ENCODE measurements at regions not wholly inside any gene's neighbourhood (a gene's known extent, or its start where the extent isn't known, plus 50 kb on each side); places are given as distances from the start of the nearest gene placed in this dataset.

DNA sequence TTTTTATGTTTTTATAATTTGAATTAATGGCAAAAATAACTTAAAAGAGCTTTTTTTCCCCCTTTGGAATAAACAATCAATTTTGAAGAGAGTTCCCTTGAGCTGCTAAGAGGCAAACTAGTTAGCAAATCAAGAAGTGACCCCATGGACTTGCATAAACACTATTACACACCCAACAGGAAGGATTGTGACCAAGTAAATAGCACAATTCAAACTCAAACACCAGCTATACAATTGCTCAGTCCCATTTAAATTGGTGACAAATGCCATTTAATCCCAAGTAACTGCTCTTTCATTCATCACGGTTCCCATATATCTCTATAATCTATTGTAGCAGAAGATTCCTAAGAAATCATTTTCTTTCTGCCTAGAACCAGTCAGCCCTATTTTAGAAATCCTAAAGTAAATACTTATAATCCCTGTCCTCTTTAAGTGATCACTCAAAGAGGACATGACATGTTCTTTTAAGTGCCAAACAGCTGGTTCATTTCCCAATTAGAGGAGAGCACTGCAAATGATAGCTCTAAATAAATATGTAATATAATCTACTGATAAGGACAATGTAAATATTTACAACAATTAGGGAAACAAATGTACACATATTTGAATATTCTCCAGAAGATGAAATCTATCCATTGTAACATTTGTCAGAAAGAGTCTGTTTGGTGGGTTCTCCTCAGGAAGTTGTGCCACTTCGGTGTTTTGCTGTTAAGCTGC, 137.8 kb upstream of the ADAMTS9 start:
- H3K27me3 ChIP-seq (ENCODE audit: control insufficient read depth, insufficient read depth, low read length) = no peaks in the 10 kb centered on the region; the same call in 1 of the 2 replicates
- H3K36me3 ChIP-seq (replicated peaks; ENCODE audit: control insufficient read depth, insufficient read depth, low read length) = no peaks in the 10 kb centered on the region
- DNase-seq = no peak
- no peak overlapping the region for H3K4me3 ChIP-seq (ENCODE audit: insufficient read depth, low read depth, low read length)

DNA sequence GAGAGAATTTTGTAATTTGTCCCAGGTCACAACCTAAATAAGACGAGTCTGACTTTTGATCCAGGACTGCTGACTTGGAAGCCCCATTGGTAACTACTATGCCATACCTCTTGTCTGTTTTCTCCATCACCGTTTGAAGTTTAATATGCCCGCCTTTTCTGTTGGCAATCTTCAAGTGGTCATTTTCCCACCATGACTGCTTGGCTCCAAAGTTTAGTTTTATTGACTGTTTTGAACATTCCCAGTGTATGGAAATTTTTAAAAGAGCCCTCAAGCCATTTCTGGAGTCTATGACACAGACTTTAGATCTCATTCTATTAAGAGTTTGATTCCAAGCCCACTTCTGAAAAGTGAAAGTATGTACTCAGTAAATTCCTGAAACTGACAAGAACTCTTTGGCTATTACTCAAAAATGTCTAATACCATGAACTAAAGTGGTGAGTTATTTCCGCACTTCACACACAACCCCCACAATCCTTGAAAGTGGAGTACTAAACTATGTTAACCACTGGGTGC, 136.7 kb upstream of the ADAMTS9 start:
- no peaks in the 10 kb centered on the region; the same call in 1 of the 2 replicates for H3K27me3 ChIP-seq (ENCODE audit: control insufficient read depth, insufficient read depth, low read length)
- no peak for DNase-seq
- no peak overlapping the region for H3K4me3 ChIP-seq (ENCODE audit: insufficient read depth, low read depth, low read length)
- H3K36me3 ChIP-seq (replicated peaks; ENCODE audit: control insufficient read depth, insufficient read depth, low read length) = no peaks in the 10 kb centered on the region

GRCh38 chr3:64818196-64818595, 130.4 kb upstream of the ADAMTS9 start:
- Histone ChIP-seq H3K27me3 (ENCODE audit: control insufficient read depth, insufficient read depth, low read length) (no peaks in the 10 kb centered on the region), H3K36me3 (replicated peaks; ENCODE audit: control insufficient read depth, insufficient read depth, low read length) (no peaks in the 10 kb centered on the region), H3K4me3 (ENCODE audit: insufficient read depth, low read depth, low read length) (no peak overlapping the region)
- no peak for DNase-seq

GRCh38 chr3:64816355-64816754, 128.6 kb upstream of the ADAMTS9 start:
- Histone ChIP-seq H3K36me3 (replicated peaks; ENCODE audit: control insufficient read depth, insufficient read depth, low read length) (no peaks in the 10 kb centered on the region), H3K27me3 (ENCODE audit: control insufficient read depth, insufficient read depth, low read length) (no peaks in the 10 kb centered on the region), H3K4me3 (ENCODE audit: insufficient read depth, low read depth, low read length) (no peak overlapping the region)
- no peak for DNase-seq

DNA sequence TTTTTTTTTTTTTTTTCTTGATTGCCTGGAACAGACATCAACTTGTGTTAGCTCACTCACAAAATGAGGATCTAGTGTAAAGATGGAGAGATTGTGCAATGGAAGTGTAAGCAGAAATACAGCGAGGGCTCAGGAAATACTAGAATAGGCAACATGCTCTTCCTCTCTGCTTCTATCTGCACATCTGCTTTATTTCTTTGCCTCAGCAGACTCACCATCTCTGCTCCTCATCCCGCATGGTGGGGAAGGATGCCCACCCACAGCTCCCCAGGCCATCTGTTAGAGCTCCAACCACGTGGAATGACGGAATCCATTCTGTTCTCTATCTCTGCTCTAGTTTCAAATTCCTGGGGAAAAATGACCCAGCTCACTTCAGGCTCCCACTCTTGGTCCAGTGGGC, 128.0 kb upstream of the ADAMTS9 start:
- Histone ChIP-seq H3K4me3 (ENCODE audit: insufficient read depth, low read depth, low read length) (no peak overlapping the region), H3K36me3 (replicated peaks; ENCODE audit: control insufficient read depth, insufficient read depth, low read length) (no peaks in the 10 kb centered on the region), H3K27me3 (ENCODE audit: control insufficient read depth, insufficient read depth, low read length) (no peaks in the 10 kb centered on the region)
- DNase-seq = no peak

- Histone ChIP-seq H3K4me3 (ENCODE audit: insufficient read depth, low read depth, low read length) (no peak overlapping the region), H3K27me3 (ENCODE audit: control insufficient read depth, insufficient read depth, low read length) (no peaks in the 10 kb centered on the region), H3K36me3 (replicated peaks; ENCODE audit: control insufficient read depth, insufficient read depth, low read length) (no peaks in the 10 kb centered on the region)
- no peak for DNase-seq
These were observed 127.4 kb upstream of the ADAMTS9 start for GRCh38 chr3:64815195-64815631.

- DNase-seq = no peak
- Histone ChIP-seq H3K36me3 (replicated peaks; ENCODE audit: control insufficient read depth, insufficient read depth, low read length) (no peaks in the 10 kb centered on the region), H3K4me3 (ENCODE audit: insufficient read depth, low read depth, low read length) (no peak overlapping the region), H3K27me3 (ENCODE audit: control insufficient read depth, insufficient read depth, low read length) (no peaks in the 10 kb centered on the region)
These were observed 126.6 kb upstream of the ADAMTS9 start for GRCh38 chr3:64814351-64814750.

DNA sequence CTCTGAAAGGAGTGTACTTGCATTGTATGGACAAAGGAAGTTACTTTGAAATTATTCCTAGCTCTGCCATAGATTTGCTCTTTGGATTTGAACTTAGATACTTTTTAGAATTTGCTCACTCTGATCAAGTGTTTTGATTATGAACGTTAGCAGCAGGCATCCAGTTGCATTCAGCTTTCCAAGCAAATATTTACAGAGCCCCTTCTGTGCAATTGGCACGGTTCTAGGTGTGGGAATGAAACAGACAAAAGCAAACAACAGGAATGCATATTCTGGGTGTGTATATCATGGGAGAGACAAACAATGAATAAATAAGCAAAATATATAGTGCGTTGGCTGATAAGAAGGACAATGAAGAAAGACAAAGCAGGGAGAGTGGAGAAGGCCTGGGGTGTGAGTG, 125.5 kb upstream of the ADAMTS9 start:
- no peaks in the 10 kb centered on the region for H3K36me3 ChIP-seq (replicated peaks; ENCODE audit: control insufficient read depth, insufficient read depth, low read length)
- H3K27me3 ChIP-seq (ENCODE audit: control insufficient read depth, insufficient read depth, low read length) = no peaks in the 10 kb centered on the region
- no peak for DNase-seq
- H3K4me3 ChIP-seq (ENCODE audit: insufficient read depth, low read depth, low read length) = no peak overlapping the region

DNA sequence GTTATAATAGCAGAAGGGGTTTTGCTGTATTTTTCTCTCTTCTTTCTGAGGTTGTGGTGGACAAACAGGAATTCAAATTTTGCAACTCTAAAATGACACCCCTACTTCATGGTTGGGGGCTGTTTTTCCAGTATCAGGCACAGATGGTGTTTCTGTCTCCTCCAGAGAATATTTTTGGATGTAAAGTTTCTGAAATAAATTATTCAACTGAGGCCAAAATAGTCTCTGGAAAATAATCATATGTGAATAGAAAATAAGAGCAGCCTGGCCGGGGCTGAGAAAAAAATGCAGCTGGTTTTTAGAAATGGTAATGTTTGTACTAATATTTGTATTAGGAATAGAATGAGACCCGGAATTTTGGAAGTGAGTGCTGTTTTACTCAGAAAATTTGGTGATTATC, 121.3 kb upstream of the ADAMTS9 start:
- H3K4me3 ChIP-seq (ENCODE audit: insufficient read depth, low read depth, low read length) = no peak overlapping the region
- H3K27me3 ChIP-seq (ENCODE audit: control insufficient read depth, insufficient read depth, low read length) = no peaks in the 10 kb centered on the region
- DNase-seq = no peak
- H3K36me3 ChIP-seq (replicated peaks; ENCODE audit: control insufficient read depth, insufficient read depth, low read length) = no peaks in the 10 kb centered on the region

DNA sequence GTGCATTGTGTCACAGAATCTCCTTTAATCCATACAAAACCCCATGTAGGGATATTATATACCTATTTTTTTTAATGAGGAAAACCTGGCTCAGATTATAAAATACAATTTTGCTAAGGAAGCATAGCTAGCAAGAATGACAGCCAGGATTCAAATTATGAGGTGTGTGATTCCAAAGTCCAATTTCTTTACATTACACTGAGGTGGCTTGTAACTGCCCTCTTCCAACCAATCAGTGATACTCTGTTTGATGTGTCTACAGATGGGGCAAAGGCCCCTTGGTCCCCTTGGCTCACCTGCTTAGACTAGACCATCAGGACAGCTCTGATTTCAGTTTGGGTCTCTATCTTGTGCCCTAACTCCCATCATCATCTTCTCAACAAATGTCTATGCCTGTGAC, 120.3 kb upstream of the ADAMTS9 start:
- Histone ChIP-seq H3K36me3 (replicated peaks; ENCODE audit: control insufficient read depth, insufficient read depth, low read length) (no peaks in the 10 kb centered on the region), H3K4me3 (ENCODE audit: insufficient read depth, low read depth, low read length) (no peak overlapping the region), H3K27me3 (ENCODE audit: control insufficient read depth, insufficient read depth, low read length) (no peaks in the 10 kb centered on the region)
- DNase-seq = no peak

- DNase-seq = no peak
- no peaks in the 10 kb centered on the region for H3K36me3 ChIP-seq (replicated peaks; ENCODE audit: control insufficient read depth, insufficient read depth, low read length)
- H3K27me3 ChIP-seq (ENCODE audit: control insufficient read depth, insufficient read depth, low read length) = no peaks in the 10 kb centered on the region
- no peak overlapping the region for H3K4me3 ChIP-seq (ENCODE audit: insufficient read depth, low read depth, low read length)
These were observed 119.1 kb upstream of the ADAMTS9 start for GRCh38 chr3:64806668-64807605.

DNA sequence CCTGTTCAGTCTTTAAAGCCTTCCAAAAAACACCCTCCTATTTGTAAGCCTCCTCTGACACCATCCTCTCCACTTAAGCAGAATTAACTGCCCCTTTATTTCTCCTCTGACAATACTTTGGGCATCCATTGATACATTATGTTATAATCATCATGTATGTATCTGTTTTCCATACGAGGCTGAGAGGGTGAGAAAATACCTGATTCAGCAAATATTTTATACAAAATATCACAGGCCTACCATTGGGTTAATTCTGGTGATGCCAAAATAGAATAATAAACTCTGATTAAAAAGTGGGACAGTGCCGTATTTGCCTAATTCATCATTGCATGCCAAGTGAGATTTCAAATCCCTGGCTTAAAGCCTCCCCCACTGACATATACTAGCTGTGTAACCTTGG, 118.2 kb upstream of the ADAMTS9 start:
- no peaks in the 10 kb centered on the region for H3K36me3 ChIP-seq (replicated peaks; ENCODE audit: control insufficient read depth, insufficient read depth, low read length)
- no peaks in the 10 kb centered on the region for H3K27me3 ChIP-seq (ENCODE audit: control insufficient read depth, insufficient read depth, low read length)
- DNase-seq = no peak
- no peak overlapping the region for H3K4me3 ChIP-seq (ENCODE audit: insufficient read depth, low read depth, low read length)

GRCh38 chr3:64805248-64805647, 117.4 kb upstream of the ADAMTS9 start:
- Histone ChIP-seq H3K36me3 (replicated peaks; ENCODE audit: control insufficient read depth, insufficient read depth, low read length) (no peaks in the 10 kb centered on the region), H3K4me3 (ENCODE audit: insufficient read depth, low read depth, low read length) (no peak overlapping the region), H3K27me3 (ENCODE audit: control insufficient read depth, insufficient read depth, low read length) (no peaks in the 10 kb centered on the region)
- no peak for DNase-seq

GRCh38 chr3:64803469-64803868, 115.7 kb upstream of the ADAMTS9 start:
- no peaks in the 10 kb centered on the region for H3K27me3 ChIP-seq (ENCODE audit: control insufficient read depth, insufficient read depth, low read length)
- no peak overlapping the region for H3K4me3 ChIP-seq (ENCODE audit: insufficient read depth, low read depth, low read length)
- DNase-seq = no peak
- H3K36me3 ChIP-seq (replicated peaks; ENCODE audit: control insufficient read depth, insufficient read depth, low read length) = no peaks in the 10 kb centered on the region

DNA sequence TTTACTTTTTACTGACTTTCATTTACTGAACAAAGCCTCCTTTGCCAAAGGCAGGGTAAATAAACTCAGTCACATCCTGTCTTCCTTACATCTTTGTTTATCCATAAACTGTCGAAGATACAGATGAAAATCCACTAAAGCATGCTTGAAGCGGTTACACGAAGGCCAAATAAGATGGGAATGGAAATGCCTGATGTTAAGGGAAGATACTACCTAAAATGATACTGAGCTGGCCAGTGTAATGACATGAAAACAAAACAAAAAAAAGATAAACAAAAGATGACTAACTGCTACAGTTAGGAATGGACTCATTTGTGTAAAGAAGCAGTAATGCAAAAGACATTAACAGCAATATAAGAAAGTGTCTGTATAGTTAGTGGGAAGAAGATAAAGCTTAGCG, 114.7 kb upstream of the ADAMTS9 start:
- no peak for DNase-seq
- Histone ChIP-seq H3K27me3 (ENCODE audit: control insufficient read depth, insufficient read depth, low read length) (no peaks in the 10 kb centered on the region), H3K4me3 (ENCODE audit: insufficient read depth, low read depth, low read length) (no peak overlapping the region), H3K36me3 (replicated peaks; ENCODE audit: control insufficient read depth, insufficient read depth, low read length) (no peaks in the 10 kb centered on the region)
